PC-9 (cell line): ENCODE measurements at regions not wholly inside any gene's neighbourhood (a gene's known extent, or its start where the extent isn't known, plus 50 kb on each side); places are given as distances from the start of the nearest gene placed in this dataset.

Source experiments
- CTCF ChIP-seq: fragments of 200-600 bp; sonication (generic); conservative IDR thresholded peaks from 2 replicates; pipeline ENCODE4 v1.6.1; 2017; ENCODE audit warnings: mixed run types, antibody characterized with exemption, mild to moderate bottlenecking, moderate library complexity
- EZH2 ChIP-seq: fragments of 200-600 bp; sonication (generic); IDR thresholded peaks from 2 replicates; pipeline ENCODE4 v1.8.0; 2017; ENCODE audit warnings: antibody characterized with exemption, low read depth

GRCh38 chr15:31824024-31824423 lies 206.3 kb upstream of the CHRNA7 start:
- no peak for TF ChIP-seq EZH2
- no peak for TF ChIP-seq CTCF
